ENCODE measurements at regions not wholly inside any gene's neighbourhood (a gene's known extent, or its start where the extent isn't known, plus 50 kb on each side); places are given as distances from the start of the nearest gene placed in this dataset.

- H3K27me3 ChIP-seq (replicated peaks in 1 of 4; ENCODE audit: control insufficient read depth in 3 of 4, extremely low read depth in 1 of 4, insufficient read depth in 3 of 4, low read length in 3 of 4), result peaks cover 53 to 73% (median 64%) of the 10 kb centered on the region in 4 experiments
- DNase-seq (ENCODE audit: low read depth in 1 of 2, low spot score in 2 of 2) (no peak), FAIRE-seq (no peak)
- H2BK12ac ChIP-seq (ENCODE audit: low read depth, low read length), result no peak overlapping the region
- H4K5ac ChIP-seq (ENCODE audit: insufficient read length, low read depth, low read length), result no peak overlapping the region
- ChIA-PET POLR2A (ENCODE audit: partially characterized antibody) (interaction anchor here (0.6 to 1.4 kb wide), 5 partner anchors 8 to 394 kb away, joined by 3 to 5 read pairs (median 3); no protein-coding TSS in a partner anchor), CTCF (ENCODE audit: partially characterized antibody) (interaction anchor here (0.7 to 2.2 kb wide), 9 partner anchors 8 to 203 kb away, joined by 3 to 12 read pairs (median 5); no protein-coding TSS in a partner anchor)
- no peak overlapping the region for H2BK20ac ChIP-seq (ENCODE audit: low read length)
- H3K56ac ChIP-seq (replicated peaks; ENCODE audit: insufficient read length, low read depth, low read length), result no peak overlapping the region
- H2AK5ac ChIP-seq (ENCODE audit: low read depth, low read length), result no peak overlapping the region
- no peak overlapping the region for H2BK5ac ChIP-seq (ENCODE audit: low read depth, low read length)
- no peak overlapping the region for H3K14ac ChIP-seq (ENCODE audit: insufficient read length)
- no peaks in the 10 kb centered on the region for H3K79me1 ChIP-seq (ENCODE audit: low read depth, low read length)
- H3K4me1 ChIP-seq (replicated peaks in 1 of 4; ENCODE audit: control insufficient read depth in 3 of 4, insufficient read depth in 4 of 4, low read length in 3 of 4), result peaks cover 8 to 28% (median 15%) of the 10 kb centered on the region in 4 experiments
- H3K23ac ChIP-seq (ENCODE audit: insufficient read length), result no peak overlapping the region
- H3K4me3 ChIP-seq (ENCODE audit: extremely low read depth in 1 of 4, insufficient read depth in 2 of 4, low read depth in 3 of 4, low read length in 4 of 4), result peak overlapping the region; percentile 25 to 61 (median 42)
- peaks cover 0 to 2% of the 10 kb centered on the region in 2 experiments; a peak in 1 of 4 replicates for H3K9me3 ChIP-seq (ENCODE audit: insufficient read depth in 2 of 2, low read depth in 1 of 2, low read length in 1 of 2)
- H3K27ac ChIP-seq (ENCODE audit: low read depth, low read length), result no peak overlapping the region
- H4K8ac ChIP-seq (ENCODE audit: extremely low read depth, insufficient read depth, low read length), result no peak overlapping the region
- H3K4me2 ChIP-seq (ENCODE audit: insufficient read depth in 1 of 2, low read depth in 2 of 2, low read length in 2 of 2), result peak overlapping the region; percentile 75 to 93
- no peaks in the 10 kb centered on the region for H3K79me2 ChIP-seq (ENCODE audit: control insufficient read depth in 1 of 2, insufficient read depth in 2 of 2, low read length in 2 of 2)
- 2% methylated on average over 25 of the region's 63 CpGs; no CpG with 5 or more reads in 1 of the 2 experiments for whole genome bisulfite sequencing, 2 experiments (ENCODE audit: extremely low coverage in 1 of 2, insufficient coverage in 1 of 2, insufficient read length in 1 of 2, insufficient replicate concordance in 2 of 2, low coverage in 1 of 2, low lambda C conversion rate in 2 of 2, missing lambda C conversion rate in 1 of 2)
- H3K36me3 ChIP-seq (ENCODE audit: control insufficient read depth in 2 of 4, insufficient read depth in 4 of 4, low read length in 3 of 4), result peaks cover 0 to 7% (median 0%) of the 10 kb centered on the region in 4 experiments; a peak in 1 of 8 replicates
- H2AFZ ChIP-seq (ENCODE audit: low read length), result no peak overlapping the region
- no peak overlapping the region for H3K9ac ChIP-seq (replicated peaks in 1 of 4; ENCODE audit: extremely low read depth in 1 of 4, low read depth in 3 of 4, low read length in 3 of 4)
- H4K91ac ChIP-seq (replicated peaks; ENCODE audit: insufficient read length, low read length), result no peak overlapping the region
- peak; percentile 51 for TF ChIP-seq KDM4A (IDR thresholded peaks at IDR 0.05; ENCODE audit: low read depth, low read length, severe bottlenecking)
- peak; percentile 63 for TF ChIP-seq RNF2 (IDR thresholded peaks at IDR 0.05; ENCODE audit: borderline replicate concordance, low read depth, low read length, missing control alignments, poor library complexity, severe bottlenecking)
- no peak for TF ChIP-seq TAF1 (IDR thresholded peaks at IDR 0.05; ENCODE audit: low read depth, low read length)
- peak; percentile 84 for TF ChIP-seq EZH2 (IDR thresholded peaks at IDR 0.05; ENCODE audit: low read depth, low read length, severe bottlenecking)
- TF ChIP-seq MAFK (IDR thresholded peaks at IDR 0.05; ENCODE audit: low read depth, low read length), result no peak
- no peak for TF ChIP-seq PHF8 (conservative IDR thresholded peaks at IDR 0.05; ENCODE audit: low read depth, low read length)
- no peak for TF ChIP-seq EP300 (IDR thresholded peaks at IDR 0.05; ENCODE audit: borderline replicate concordance in 1 of 2, low read depth in 2 of 2, low read length in 2 of 2)
- peak; percentile 60 for TF ChIP-seq SUZ12 (IDR thresholded peaks at IDR 0.05; ENCODE audit: low read length)
- no peak overlapping the region for H2BK120ac ChIP-seq (replicated peaks; ENCODE audit: low read depth, low read length)
- peaks cover 8% of the 10 kb centered on the region; the same call in 1 of the 2 replicates for H3K23me2 ChIP-seq (ENCODE audit: low read depth, low read length)
- peaks cover 3 to 15% of the 10 kb centered on the region in 2 experiments for H4K20me1 ChIP-seq (replicated peaks in 1 of 2; ENCODE audit: control insufficient read depth in 1 of 2, insufficient read depth in 2 of 2, low read length in 2 of 2)
- H3K18ac ChIP-seq (ENCODE audit: extremely low read depth, low read length), result no peak overlapping the region
- H2BK15ac ChIP-seq (ENCODE audit: low read length), result no peak overlapping the region
- H3K4ac ChIP-seq (replicated peaks; ENCODE audit: insufficient read length, low read depth, low read length), result no peak overlapping the region
Measured at GRCh38 chr17:68196394-68197090, 51.3 kb upstream of the AMZ2 start.

All from H1 (cell line).